IMR-90 (cell line): ENCODE measurements at regions not wholly inside any gene's neighbourhood (a gene's known extent, or its start where the extent isn't known, plus 50 kb on each side); places are given as distances from the start of the nearest gene placed in this dataset.
"Not testable (repeated sequence)": the region's sequence is repeated elsewhere in the genome, so short reads cannot be mapped to it uniquely, and the experiment has no call there.

Source experiments
- POLR2A ChIP-seq: IDR thresholded peaks from 2 replicates; pipeline ENCODE4 v1.6.1; 2012; ENCODE audit warnings: mild to moderate bottlenecking, low read depth, low read length
- TF ChIP-seq, protein P1 (sequence below): conservative IDR thresholded peaks from 2 replicates; pipeline ENCODE4 v1.5.1; 2012; ENCODE audit warnings: mild to moderate bottlenecking, low read depth, low read length, improper control_type of control experiment

DNA sequence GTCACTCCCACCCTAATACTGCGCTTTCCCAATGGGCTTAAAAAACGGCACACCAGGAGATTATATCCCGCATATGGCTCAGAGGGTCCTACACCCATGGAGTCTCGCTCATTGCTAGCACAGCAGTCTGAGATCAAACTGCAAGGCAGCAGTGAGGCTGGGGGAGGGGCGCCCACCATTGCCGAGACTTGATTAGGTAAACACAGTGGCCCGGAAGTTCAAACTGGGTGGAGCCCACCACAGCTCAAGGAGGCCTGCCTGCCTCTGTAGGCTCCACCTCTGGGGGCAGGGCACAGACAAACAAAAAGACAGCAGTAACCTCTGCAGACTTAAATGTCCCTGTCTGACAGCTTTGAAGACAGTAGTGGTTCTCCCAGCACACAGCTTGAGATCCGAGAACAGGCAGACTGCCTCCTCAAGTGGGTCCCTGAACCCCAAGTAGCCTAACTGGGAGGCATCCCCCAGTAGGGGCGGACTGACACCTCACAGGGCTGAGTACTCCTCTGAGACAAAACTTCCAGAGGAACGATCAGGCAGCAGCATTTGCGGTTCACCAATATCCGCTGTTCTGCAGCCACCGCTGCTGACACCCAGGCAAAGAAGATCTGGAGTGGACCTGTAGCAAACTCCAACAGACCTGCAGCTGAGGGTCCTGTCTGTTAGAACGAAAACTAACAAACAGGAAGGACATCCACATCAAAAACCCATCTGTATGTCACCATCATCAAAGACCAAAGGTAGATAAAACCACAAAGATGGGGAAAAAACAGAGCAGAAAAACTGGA lies 1085.6 kb upstream of the FANCL start:
- TF ChIP-seq, protein P1, sequence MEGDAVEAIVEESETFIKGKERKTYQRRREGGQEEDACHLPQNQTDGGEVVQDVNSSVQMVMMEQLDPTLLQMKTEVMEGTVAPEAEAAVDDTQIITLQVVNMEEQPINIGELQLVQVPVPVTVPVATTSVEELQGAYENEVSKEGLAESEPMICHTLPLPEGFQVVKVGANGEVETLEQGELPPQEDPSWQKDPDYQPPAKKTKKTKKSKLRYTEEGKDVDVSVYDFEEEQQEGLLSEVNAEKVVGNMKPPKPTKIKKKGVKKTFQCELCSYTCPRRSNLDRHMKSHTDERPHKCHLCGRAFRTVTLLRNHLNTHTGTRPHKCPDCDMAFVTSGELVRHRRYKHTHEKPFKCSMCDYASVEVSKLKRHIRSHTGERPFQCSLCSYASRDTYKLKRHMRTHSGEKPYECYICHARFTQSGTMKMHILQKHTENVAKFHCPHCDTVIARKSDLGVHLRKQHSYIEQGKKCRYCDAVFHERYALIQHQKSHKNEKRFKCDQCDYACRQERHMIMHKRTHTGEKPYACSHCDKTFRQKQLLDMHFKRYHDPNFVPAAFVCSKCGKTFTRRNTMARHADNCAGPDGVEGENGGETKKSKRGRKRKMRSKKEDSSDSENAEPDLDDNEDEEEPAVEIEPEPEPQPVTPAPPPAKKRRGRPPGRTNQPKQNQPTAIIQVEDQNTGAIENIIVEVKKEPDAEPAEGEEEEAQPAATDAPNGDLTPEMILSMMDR = not testable (repeated sequence)
- TF ChIP-seq POLR2A = not testable (repeated sequence)
